ENCODE measurements at regions not wholly inside any gene's neighbourhood (a gene's known extent, or its start where the extent isn't known, plus 50 kb on each side); places are given as distances from the start of the nearest gene placed in this dataset.

- BruUV-seq (replicated peaks): no TSS peak
- no peak for ATAC-seq (ENCODE audit: low read depth)
- no peak for DNase-seq
- Histone ChIP-seq H3K27me3 (ENCODE audit: control insufficient read depth, insufficient read depth, low read length) (no peaks in the 10 kb centered on the region), H3K27ac (ENCODE audit: insufficient read depth, low read length) (no peak overlapping the region), H3K9me1 (ENCODE audit: insufficient read depth, low read length) (no peaks in the 10 kb centered on the region), H3K18ac (ENCODE audit: low read depth, low read length) (no peak overlapping the region), H3K4me2 (ENCODE audit: low read depth, low read length) (no peak overlapping the region), H2BK120ac (ENCODE audit: low read depth, low read length) (no peak overlapping the region), H3K9me3 (ENCODE audit: control insufficient read depth, insufficient read depth, low read length) (peaks cover 50% of the 10 kb centered on the region), H3K9ac (ENCODE audit: low read depth, low read length) (no peak overlapping the region), H3K23ac (ENCODE audit: low read depth, low read length) (no peak overlapping the region), H2AFZ (replicated peaks; ENCODE audit: low read length, poor library complexity) (no peak overlapping the region), H3K56ac (ENCODE audit: extremely low read depth, insufficient read depth, low read length) (no peak overlapping the region), H4K8ac (ENCODE audit: low read depth in 2 of 2, low read length in 2 of 2) (no peak overlapping the region), H4K5ac (ENCODE audit: low read depth, low read length) (no peak overlapping the region), H3K4me3 (ENCODE audit: insufficient read depth, low read depth, low read length) (no peak overlapping the region), H3K14ac (replicated peaks; ENCODE audit: low read depth, low read length) (no peak overlapping the region), H3K79me1 (ENCODE audit: low read depth in 1 of 2, low read length in 2 of 2) (no peaks in the 10 kb centered on the region), H2AK9ac (replicated peaks; ENCODE audit: low read depth, low read length, poor library complexity) (no peak overlapping the region), H2BK20ac (ENCODE audit: low read depth, low read length) (no peak overlapping the region), H2BK5ac (ENCODE audit: low read depth, low read length, poor library complexity, severe bottlenecking) (no peak overlapping the region), H3K4me1 (ENCODE audit: control insufficient read depth, insufficient read depth, low read length) (no peaks in the 10 kb centered on the region), H2AK5ac (ENCODE audit: low read depth, low read length) (no peak overlapping the region), H2BK15ac (ENCODE audit: low read depth, low read length) (no peak overlapping the region), H3K36me3 (ENCODE audit: control insufficient read depth, insufficient read depth, low read length) (no peaks in the 10 kb centered on the region), H4K91ac (ENCODE audit: insufficient read depth, low read depth, low read length) (no peak overlapping the region), H4K20me1 (ENCODE audit: insufficient read depth, low read length) (no peaks in the 10 kb centered on the region), H3K4ac (ENCODE audit: low read depth, low read length) (no peak overlapping the region)
- POLR2A ChIA-PET (ENCODE audit: unreplicated experiment): no interaction called here
- intact Hi-C loops (cut with micrococcal nuclease) (no loop called here), dilution Hi-C loops (cut with HindIII; ENCODE audit: low sequenced_read_pairs, unreplicated experiment) (no loop called here), in situ Hi-C loops (cut with MboI; ENCODE audit: low sequenced_read_pairs) (no loop called here)
- no CpG with 5 or more reads among the region's 12 CpGs for WGBS, 2 experiments (ENCODE audit: extremely low coverage in 2 of 2, insufficient read length in 1 of 2)
- TF ChIP-seq MXI1 (IDR thresholded peaks at IDR 0.05; ENCODE audit: borderline replicate concordance, low read depth, low read length) (no peak), FOS (IDR thresholded peaks at IDR 0.05; ENCODE audit: low read depth, low read length) (no peak), POLR2A (IDR thresholded peaks at IDR 0.05; ENCODE audit: low read depth, low read length) (no peak), SMC3 (IDR thresholded peaks at IDR 0.05; ENCODE audit: low read depth, low read length) (no peak), MAZ (IDR thresholded peaks at IDR 0.05; ENCODE audit: borderline replicate concordance, low read depth, low read length) (no peak), BHLHE40 (IDR thresholded peaks at IDR 0.05; ENCODE audit: low read depth, low read length) (no peak), RFX5 (IDR thresholded peaks at IDR 0.05; ENCODE audit: low read depth, low read length) (no peak), CHD1 (IDR thresholded peaks at IDR 0.05; ENCODE audit: low read depth, low read length) (no peak), NFE2L2 (IDR thresholded peaks at IDR 0.05; ENCODE audit: low read depth, low read length) (no peak), RAD21 (IDR thresholded peaks at IDR 0.05; ENCODE audit: low read length) (no peak), CEBPB (IDR thresholded peaks at IDR 0.05; ENCODE audit: low read depth, low read length) (no peak), ELK1 (IDR thresholded peaks at IDR 0.05; ENCODE audit: borderline replicate concordance, low read depth, low read length) (no peak), RCOR1 (IDR thresholded peaks at IDR 0.05; ENCODE audit: insufficient replicate concordance, low read length) (no peak), USF2 (IDR thresholded peaks at IDR 0.05; ENCODE audit: low read depth, low read length) (no peak), CTCF (conservative IDR thresholded peaks at IDR 0.05; ENCODE audit: low read depth, low read length) (no peak)
- CTCF ChIA-PET: no interaction called here
These were observed 650.0 kb downstream of the BRD1 start for GRCh38 chr22:49177666-49178065.

Data from IMR-90 (cell line).